ENCODE measurements at regions not wholly inside any gene's neighbourhood (a gene's known extent, or its start where the extent isn't known, plus 50 kb on each side); places are given as distances from the start of the nearest gene placed in this dataset.

DNA sequence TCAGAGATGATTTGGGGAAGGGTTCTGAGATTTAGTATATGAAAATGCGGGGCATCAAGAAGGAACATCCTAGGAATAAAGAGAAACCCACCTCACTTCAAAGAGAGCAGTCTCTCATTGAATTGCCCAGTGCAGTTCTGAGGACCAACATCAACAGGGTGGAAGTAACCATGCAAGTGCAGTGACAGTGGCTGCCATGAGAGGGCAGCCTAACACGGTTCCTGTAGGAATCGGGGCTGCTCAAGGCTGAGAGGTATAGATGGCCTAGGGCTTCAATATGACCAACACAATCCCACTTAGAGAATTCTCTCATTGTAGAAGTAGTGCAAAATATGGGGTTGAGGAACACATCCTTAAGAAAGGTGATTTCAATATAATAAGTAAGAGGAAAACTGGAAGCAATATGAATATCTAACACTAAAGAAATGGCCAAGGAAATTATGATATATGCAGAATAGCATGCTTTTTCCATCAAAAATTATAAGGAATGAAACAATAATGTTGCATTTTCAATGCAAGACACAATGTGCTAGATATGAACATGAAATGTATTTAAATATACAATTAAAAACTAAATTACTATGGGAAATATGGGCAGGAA lies 51.1 kb upstream of the ARRDC4 start:
- no peak for TF ChIP-seq POLR2A (IDR thresholded peaks at IDR 0.05)
- TF ChIP-seq CTCF (IDR thresholded peaks at IDR 0.05), result peak; percentile 66 to 92 (median 88)
